ENCODE measurements at regions not wholly inside any gene's neighbourhood (a gene's known extent, or its start where the extent isn't known, plus 50 kb on each side); places are given as distances from the start of the nearest gene placed in this dataset.
"Not testable (repeated sequence)": the region's sequence is repeated elsewhere in the genome, so short reads cannot be mapped to it uniquely, and the experiment has no call there.

DNA sequence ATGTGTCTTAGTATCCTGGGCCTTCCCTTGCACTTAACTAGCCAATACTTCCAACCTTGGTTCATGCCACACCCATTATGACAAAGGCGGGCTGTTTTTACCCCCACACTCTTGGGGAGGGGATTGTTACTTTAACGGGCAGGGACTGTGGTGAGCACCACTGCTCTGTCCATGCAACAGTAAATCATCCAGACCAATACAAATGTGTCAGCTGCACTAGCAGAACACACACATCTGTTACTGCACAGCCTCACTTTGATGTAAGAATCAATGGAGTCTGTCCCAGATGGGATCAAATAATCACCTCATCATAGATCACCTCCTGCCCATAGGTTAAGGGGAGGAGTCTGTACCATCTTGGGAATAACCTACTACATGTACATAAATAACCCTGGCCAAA is 58.1 kb downstream of the NPAP1 start:
- DNase-seq = no peak

DNA sequence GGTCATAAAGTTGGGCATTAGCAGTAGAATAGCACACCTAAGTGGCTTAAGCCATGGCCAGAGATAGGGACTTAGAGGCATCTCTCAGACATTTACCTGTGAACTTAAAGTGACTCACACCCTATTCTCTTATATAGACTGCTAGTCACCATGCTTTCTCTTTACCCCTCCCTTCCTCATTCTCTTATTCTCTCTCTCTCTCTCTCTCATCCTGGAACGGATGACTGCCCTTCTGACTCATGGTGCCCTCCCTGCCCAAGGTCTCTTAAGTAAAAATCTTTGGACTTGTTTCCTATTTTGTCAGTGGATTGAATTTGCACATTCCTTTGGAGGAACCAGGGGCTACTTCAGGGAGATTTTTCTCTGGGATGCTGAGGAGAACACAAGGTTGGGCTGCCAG is 58.8 kb downstream of the NPAP1 start:
- DNase-seq = no peak

DNA sequence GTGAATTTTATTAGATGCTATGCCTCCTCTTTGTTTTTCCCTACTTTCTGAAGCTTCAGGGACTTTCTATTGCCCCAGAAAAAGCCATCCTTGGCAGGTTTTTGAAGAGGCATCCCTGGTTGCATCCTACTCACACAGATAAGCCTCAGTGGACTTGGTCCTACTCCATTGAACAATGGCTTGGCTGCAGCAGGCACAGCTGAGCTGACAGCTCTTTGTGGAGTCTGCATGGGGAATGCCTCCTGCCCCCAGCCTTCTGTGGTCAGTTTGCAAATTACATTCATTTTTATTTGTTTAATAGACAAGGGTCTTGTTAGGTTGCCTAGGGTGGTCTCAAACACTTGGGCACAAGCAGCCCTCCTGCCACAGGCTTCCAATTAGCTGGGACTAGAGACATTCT is 69.7 kb downstream of the NPAP1 start:
- DNase-seq = no peak

DNA sequence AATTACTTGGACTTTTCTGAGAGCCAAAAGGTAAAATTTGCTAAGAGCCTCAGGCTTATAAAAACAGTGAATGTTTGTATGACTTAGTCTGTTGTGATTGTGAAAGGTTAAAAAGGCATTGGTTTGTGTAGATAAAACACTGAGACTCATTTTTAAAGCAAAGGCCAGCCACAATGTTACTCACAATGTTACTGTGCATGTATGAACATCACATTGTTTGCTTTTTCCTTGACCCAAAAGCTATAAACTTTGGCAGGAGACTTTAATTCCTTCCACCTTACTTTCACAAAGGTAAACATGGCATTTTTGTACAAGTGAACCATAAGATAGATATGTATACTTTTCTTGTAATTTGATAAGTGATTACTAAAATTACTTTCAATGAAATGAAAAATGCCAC is 70.5 kb downstream of the NPAP1 start:
- DNase-seq = no peak

DNA sequence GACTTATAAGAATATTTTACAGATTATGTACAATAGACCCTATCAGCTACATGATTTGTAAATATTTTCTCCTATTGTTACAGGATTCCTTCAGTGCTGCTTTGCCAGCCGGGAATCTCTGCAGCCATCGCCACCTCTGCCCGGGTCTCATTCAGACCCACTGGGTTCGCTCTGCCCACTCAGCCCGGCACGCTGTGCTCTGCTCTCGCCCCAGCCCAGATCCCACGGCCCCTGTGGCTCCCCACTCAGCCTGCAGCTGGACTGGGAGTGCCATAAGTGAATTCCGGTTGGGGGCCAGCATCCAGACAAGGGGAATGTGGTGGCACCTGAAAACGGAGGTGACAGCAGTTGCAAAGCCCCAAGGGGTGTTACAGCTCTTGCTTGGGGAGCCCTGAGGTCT is 71.8 kb downstream of the NPAP1 start:
- DNase-seq = no peak

DNA sequence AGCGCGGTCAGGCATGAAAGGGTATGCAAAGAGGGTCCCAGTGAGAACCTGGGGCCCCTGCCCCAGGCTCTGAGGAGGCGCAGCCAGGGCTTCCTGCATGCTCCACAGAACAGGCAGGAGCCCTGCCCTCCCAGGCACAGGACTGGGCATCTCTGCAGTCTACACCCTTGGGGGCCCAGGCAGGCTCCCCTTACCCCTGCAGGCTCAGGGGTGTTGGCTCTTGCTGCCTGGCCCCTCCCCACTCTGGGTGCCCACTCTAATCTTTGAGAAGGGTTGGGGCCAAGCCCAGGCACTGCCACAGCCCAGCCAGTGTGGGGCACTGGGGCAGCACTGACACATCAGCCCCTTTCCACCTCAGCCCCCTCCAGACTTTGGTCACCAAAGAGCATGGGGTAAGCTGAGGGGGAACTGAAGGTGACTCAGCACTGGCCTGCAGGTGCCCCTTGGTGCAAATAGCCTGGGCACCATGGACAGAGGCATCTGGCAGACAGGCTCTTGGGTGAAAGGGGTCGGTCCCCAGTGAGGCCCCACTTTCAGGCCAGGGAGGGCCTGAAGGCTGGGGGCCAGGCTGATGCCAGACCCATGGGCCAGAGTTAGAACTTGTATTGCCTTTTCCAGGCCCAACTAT is 73.4 kb downstream of the NPAP1 start:
- no peak for DNase-seq

DNA sequence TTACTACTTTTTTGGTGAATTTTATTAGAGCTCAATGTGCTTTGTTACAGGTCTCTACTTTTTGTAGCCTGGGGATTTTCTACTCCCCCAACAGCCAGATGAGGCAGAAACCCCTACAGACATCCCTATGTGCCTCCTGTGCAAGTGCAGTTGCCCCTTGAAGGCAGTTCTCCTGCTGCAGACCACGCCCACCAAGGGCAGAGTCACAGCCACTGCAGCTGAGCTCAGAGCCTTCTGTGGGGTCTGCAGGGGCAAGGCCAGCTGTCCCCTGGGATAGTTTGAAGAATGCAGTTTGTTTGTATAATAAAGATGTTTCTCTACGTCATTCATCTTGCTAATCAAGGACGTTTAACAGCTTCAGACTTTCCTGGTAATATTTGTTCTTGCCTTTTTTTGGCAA is 76.8 kb downstream of the NPAP1 start:
- no peak for DNase-seq

DNA sequence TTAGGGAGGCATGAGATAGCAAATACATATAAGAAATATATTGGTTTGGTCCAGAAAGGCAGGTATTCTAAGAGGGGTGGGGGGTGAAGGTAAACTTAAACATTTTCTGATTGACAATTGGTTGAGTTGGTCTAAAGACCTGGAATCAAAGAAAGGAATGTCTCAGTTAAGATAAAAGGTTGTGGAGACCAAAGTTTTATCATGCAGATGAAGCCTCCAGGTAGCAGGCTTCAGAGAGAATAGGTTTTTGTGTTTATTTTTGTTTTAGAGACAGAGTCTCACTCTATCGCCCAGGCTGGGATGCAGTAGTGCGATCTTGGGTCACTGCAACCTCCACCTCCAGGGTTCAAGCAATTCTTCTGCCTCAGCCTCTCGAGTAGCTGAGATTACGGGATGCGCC is 80.5 kb downstream of the NPAP1 start:
- DNase-seq = no peak

DNA sequence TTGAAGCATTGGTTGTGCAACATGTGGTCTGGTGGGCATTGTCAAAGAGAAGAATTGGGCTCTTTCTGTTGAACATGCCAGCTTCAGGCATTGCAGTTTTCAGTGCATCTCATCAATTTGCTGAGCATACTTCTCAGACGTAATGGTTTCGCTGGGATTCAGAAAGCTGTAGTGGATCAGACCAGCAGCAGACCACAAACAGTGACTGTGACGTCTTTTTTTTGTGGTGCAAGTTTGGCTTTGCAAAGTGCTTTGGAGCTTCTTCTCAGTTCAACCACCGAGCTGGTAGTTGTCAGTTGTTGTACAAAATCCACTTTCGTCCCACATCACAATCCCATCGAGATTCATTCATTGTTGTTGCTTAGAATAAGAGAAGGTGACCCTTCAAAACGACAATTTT is 84.5 kb downstream of the NPAP1 start:
- DNase-seq = no peak

DNA sequence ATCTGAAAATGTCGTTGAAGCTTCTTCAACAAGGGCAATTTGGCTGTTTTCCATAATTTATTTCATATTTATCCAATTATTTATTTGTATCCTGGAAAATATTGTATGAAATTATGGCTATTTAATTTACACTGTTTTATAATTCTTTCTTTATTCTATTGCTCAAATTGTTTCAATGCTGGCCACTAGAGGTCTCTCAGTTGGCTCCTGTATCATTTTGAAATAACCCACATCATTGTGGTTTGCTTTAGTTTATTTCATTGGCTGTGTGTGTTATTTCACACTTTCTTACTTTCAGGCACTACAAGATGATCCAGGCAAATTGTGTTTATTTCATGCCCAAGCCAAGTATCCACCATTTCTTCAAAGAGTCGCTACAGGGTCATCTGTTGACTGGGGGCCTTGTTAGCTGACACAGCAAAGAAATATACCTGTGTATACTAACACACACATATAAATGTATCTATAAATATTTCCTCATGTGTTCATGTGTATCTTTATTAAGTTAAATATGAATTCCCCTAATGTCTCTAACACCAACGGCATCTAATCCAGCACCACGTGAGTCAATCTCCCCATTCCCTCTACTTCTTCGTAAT is 86.2 kb downstream of the NPAP1 start:
- DNase-seq = peak; percentile 1

DNA sequence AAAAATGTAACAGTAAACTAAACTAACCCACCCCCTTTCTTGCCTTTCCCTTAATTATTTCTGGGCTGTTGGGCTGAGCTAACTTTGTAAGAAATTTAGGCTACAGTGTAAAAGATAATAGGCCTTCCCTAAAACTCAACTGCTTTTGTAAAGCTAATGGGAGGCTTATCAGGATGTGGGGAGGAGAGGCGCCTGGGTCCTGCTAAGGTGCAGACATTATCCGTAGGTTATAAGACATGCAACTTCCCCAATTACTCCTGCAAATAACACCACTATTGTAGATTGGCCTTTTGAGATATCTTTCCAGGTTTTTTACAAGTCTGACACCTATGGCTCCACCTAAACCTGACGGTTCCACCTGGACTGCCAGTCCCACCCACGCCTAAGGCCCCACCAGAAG is 88.3 kb downstream of the NPAP1 start:
- DNase-seq = no peak

DNA sequence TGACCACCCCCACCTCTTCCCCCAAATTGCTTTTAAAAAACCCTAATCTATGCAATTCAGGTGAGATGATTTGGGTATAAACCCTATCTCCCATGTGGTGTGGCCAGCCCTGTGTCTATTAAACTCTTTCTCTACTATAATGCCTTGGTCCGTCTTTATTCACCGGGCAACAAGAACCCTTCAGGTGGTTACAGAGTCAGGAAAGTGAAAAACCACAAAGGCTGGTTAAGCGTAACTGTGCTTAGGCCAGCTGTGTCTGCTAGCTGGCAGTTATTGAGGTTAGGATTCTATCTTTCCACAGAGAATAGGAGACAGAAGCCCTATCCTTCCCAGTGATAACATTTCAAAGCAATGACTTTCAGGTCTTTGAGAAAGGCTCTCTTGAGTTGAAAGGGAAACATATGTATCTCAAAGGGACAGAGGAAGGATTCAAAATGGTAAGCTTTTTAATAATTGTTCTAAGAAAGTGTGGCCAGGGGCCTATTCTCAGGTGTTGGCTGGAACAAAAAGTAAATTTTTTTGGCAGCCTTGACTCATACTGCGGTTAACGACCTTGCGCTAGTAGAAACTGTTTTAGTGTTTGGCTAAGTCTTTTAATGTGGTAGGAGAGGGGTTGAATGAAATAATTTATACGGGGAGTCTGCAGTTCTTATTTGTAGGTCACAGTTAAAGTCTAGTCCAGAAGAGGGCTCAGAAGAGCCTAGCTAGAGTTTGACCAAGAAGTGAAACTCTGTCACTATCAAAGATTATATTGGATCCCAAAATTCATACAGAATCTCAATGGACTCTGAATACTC is 89.0 kb downstream of the NPAP1 start:
- DNase-seq = no peak

DNA sequence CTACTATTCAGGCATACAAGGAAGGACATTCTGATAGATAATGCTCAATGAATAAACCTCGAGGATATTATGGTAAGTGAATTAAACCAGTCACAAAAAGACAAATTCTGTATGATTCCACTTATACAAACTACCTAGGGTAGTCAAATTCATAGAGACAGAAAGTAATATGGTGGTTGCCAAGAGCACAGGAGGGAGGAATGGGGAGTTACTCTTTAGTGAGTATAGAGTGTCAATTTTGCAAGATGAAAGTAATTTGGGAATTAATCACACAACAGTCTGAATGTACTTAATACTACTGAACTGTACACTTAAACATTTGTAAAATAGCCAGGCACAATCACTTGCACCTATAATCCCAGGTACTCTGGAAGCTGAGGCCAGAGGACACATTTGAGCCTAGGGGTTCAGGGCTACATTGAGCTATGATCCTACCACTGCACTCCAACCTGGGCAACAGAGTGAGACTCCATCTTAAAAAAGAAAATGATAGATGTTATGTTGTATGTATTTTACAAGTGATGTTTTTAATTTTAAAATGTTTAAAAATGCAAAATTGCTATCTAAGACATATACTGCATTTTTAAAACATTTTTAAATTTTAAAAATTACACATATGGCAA is 91.0 kb downstream of the NPAP1 start:
- DNase-seq = no peak

DNA sequence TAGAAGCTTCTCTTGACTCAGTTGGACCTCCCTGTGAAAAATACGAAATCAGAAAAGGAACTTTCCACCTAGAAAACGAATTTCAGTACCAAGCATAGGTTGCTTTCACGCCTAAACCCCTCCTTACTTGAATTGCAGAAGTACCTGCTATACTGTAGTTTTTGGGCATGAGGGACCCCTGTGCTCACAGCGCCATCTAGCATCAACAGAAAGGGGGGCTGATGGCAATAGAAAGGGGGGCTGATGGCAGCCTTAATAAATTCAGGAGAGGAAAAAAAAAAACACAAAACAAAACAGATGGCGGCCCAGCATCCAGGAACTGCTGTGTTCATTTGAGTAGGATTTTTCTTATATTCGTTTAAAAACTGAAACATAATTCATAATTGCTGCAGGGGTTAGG is 96.7 kb downstream of the NPAP1 start:
- DNase-seq = no peak

DNA sequence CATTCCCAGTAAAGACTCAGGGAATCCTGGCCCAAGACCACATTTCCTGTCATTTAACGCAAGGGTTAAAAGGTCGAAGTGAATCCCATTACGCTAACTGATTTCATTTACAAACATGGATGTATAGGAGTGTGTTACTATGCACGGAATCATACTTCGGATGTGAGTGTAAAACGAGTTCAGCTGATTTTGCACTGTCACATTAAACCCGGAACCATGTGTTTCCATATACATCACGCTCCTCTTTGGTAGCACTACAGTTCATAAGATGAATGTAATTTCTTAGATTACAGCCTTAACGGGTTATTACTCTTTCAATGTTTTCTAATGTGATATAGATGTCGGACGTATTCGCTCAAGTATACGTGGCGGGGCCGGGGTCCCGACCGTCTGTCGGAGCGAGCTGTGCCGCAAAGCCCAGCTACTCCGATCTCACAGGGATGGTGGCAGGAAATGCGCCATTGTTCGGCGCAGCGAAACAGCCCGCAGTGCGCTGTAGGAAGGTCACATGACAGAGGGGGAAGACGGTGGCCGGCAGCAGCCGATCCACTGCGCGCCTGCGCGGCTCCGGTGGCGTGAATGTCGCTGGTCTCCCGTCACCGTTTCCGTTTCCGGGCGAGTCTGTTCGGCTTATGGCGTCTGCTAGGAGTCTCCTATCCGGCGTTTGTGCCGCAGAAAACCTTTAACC is 97.3 kb downstream of the NPAP1 start:
- DNase-seq = peak; percentile 86

DNA sequence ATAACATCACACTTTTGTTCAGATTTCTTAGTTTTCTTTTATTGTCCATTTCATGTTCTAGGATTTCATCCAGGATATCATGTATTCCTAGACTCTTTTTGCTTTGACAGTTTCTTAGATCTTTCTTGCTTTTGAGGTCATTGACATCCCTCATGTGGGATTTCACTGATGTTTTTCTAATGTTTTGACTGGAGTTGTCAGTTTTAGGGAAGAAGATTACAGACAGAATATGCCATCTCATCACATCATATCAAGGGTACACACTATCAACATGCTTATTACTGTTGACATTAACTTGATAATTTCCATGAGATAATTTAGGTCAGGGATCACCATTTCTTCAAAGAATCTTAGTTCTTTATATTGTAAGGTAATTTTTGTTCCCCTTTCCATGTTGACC is 101.7 kb downstream of the NPAP1 start:
- no peak for DNase-seq

DNA sequence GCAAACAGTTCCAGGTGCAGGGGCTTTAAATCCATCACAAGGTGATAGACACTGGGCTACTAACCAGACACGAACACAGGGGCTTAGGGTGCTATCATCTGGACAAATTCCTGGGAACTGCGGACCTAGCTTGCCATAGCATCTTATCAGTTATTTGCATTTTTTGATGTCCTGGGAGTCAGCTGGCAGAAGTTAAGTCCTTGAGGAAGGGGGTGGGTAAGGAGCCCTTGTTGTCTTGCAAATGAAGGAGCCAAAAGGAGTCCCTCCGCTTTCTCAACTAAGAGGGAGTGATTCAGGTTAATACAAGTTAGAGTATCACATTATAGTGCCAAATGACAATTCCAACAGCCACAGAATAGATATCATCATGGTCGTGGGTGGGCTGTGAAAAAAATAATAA is 108.9 kb downstream of the NPAP1 start:
- no peak for DNase-seq

DNA sequence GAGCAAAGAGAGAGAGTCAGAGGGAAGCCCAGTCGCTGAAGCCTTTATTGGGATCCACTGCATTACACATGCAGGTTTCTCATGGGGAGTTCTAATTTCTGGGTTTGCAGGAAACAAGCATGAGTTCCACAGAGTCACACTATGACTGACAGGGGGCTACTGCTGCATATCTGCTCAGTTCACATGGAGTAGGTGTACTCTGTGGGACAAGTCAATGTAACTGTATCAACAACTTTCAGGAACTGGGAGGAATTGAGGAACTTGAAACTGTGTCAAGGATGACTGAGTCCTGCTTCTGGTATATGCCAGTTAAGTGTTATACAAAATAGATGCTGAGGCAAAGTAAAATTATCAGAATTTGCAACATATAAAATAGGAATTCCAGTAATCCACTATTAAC is 110.8 kb downstream of the NPAP1 start:
- no peak for DNase-seq

DNA sequence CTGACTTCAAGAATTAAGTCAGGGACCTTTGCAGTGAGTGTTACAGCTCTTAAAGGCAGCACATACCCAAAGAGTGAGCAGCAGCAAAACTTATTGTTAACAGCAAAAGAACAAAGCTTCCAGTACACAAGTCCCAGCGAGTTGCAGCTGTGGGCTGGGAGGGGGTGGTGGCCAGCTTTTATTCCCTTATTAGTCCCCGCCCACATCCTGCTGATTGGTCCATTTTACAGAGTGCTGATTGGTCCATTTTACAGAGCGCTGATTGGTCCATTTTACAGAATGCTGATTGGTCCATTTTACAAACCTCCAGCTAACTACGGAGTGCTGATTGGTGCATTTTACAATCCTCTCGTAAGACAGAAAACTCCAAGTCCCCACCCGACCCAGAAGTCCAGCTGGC is 127.0 kb downstream of the NPAP1 start:
- not testable (repeated sequence) for DNase-seq

DNA sequence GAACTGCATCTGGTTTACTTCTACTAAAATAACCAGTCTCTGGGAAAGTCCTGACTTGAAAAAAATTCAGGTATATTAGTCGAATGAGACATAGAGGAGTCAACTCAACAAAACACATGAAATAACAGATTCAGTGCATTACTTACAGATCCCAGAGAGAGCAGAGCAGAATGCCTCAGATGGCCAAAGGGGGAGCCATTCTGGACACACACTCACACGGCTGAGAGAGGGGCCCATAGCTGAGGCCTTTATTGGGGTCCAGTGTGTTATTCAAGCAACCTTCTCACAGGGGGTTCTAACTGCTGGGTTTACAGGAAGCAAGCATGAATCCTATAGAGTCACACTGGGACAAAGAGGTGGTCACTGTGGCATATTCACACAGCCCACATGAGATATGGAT is 135.1 kb upstream of the SNRPN start:
- no peak for DNase-seq

DNA sequence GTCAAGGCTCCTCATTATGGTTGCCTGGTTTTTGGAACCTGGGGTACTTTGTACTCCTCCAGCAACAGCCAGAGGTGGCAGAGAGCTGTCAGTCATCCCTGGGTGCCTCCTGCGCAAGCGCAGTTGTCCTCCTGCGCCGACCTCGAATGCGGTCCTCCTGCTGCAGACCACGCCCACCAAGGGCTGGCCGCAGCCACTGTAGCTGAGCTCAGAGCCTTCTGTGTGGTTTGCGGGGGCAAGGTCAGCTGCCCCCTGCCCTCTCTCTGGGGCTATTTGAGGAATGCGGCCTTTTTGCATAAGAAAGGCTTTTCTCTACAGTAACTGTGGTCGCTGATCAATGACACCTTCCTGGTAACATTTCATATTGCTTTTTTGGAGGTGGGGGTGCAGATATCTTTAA is 131.3 kb upstream of the SNRPN start:
- no peak for DNase-seq

DNA sequence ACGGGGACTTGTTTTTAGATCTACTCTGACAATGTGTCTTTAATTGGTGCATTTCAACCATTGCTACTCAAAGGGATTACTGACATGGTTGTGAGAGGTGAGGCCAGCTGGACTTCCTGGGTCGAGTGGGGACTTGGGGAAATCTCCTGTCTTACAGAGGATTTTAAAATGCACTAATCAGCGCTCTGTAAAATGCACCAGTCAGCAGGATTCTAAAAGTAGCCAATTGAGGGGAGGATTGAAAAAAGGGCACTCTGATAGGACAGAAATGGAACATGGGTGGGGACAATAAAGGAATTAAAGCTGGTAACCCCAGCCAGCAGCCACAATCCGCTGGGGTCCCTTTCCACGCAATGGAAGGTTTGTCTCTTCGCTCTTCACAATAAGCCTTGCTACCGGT is 122.5 kb upstream of the SNRPN start:
- DNase-seq = no peak

DNA sequence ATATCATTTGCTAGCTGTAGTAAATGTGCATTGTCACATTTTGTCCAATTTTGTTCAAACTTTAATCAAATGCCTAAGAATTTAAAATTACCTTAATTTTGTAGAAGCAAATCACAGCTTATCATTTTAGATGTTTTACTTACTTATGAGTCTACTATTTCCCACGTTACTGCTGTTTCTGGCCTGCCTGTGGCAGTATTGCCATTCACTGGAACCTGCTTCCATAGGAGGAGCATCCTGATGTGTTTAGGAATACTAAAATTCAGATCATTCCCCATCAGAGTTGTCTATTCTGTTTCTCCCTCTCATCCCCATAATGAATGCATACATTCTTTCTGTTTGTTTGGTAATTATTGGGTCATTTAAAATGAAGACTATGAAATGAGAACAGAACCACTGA is 119.5 kb upstream of the SNRPN start:
- DNase-seq = no peak

DNA sequence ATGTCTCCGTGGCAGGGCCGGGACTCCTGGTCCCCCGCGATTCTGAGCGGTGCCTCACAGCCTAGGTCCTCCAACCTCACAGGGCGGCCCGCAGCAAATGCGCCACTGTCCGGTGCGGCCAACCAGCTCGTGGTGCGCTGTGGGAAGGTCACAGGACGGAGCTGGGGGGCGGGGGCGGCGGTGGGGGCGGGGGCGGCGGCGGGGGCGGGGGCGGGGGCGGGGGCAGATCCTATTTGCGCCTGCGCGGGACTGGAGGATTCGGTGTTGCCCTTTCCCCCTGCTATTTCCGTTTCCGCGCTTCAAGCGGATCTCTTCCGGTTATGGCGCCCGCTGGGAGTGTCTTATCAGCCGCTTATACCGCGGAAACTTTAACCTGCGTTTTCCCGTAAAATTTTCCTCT is 106.7 kb upstream of the SNRPN start:
- DNase-seq = peak; percentile 69

Measured in fibroblast of skin of right biceps (primary cell).